GM19238 (cell line): ENCODE measurements at regions not wholly inside any gene's neighbourhood (a gene's known extent, or its start where the extent isn't known, plus 50 kb on each side); places are given as distances from the start of the nearest gene placed in this dataset.
"Not testable (repeated sequence)": the region's sequence is repeated elsewhere in the genome, so short reads cannot be mapped to it uniquely, and the experiment has no call there.

Source experiments
- DNase-seq: peaks from one replicate; pipeline ENCODE4 v3.0.0; 2011; ENCODE audit warnings: low spot score; ENCODE audit not compliant: insufficient read length

- no peak for DNase-seq
These were observed 109.1 kb downstream of the SEPTIN7 start for GRCh38 chr7:35909870-35910357.

GRCh38 chr7:35910621-35911020 lies 109.8 kb downstream of the SEPTIN7 start:
- not testable (repeated sequence) for DNase-seq

- not testable (repeated sequence) for DNase-seq
These were observed 112.5 kb downstream of the SEPTIN7 start for GRCh38 chr7:35913350-35913749.

GRCh38 chr7:35914214-35914613 lies 113.4 kb downstream of the SEPTIN7 start:
- DNase-seq: not testable (repeated sequence)

GRCh38 chr7:35915247-35915955 lies 114.5 kb downstream of the SEPTIN7 start:
- DNase-seq: not testable (repeated sequence)

- DNase-seq: not testable (repeated sequence)
These were observed 117.4 kb downstream of the SEPTIN7 start for GRCh38 chr7:35918217-35918616.

DNA sequence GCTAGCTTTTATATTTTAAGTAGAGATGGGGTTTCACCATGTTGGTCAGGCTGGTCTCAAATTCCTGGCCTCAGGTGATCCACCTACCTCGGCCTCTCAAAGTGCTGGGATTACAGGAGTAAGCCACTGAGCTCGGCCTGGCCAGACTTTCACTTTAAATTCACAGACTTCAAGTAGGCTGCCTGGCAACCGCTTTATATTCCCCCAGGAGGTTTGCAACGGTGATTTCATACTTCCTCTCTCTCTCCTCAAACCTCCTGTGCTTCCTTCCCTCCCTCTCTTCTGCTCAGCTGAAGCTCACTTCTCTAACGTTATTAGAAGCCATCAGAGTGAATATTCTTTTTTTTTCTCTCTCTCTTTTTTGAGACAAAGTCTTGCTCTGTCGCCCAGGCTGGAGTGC lies 118.8 kb downstream of the SEPTIN7 start:
- not testable (repeated sequence) for DNase-seq

GRCh38 chr7:35921338-35921737 lies 120.5 kb downstream of the SEPTIN7 start:
- DNase-seq: not testable (repeated sequence)

- DNase-seq: not testable (repeated sequence)
These were observed 123.8 kb downstream of the SEPTIN7 start for GRCh38 chr7:35924668-35925067.

GRCh38 chr7:35926966-35927365 lies 126.1 kb downstream of the SEPTIN7 start:
- not testable (repeated sequence) for DNase-seq

- not testable (repeated sequence) for DNase-seq
These were observed 130.3 kb downstream of the SEPTIN7 start for GRCh38 chr7:35931134-35931533.

GRCh38 chr7:35931551-35931950 lies 130.7 kb downstream of the SEPTIN7 start:
- not testable (repeated sequence) for DNase-seq

GRCh38 chr7:35940695-35941094 lies 139.8 kb downstream of the SEPTIN7 start:
- not testable (repeated sequence) for DNase-seq

DNA sequence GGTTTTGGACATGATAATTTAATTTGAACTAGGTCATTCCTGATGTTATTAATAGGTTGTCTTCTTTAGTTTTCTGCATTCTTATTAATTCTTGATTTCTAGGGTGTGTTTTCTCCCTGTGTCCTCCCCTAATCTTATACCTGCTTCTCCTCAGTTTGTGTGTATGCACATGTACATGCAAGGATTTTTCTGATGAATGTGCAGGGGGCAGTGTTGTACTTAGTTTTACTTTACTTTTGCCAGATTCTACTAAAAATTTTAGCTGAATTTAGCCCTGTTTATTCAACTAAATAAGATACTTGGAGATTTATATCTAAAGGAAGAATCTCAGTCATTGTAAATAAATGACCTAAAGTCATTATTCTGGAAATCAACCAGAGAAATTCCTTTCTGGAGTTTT lies 144.8 kb downstream of the SEPTIN7 start:
- not testable (repeated sequence) for DNase-seq

- DNase-seq: not testable (repeated sequence)
These were observed 154.9 kb downstream of the SEPTIN7 start for GRCh38 chr7:35955735-35956134.

- DNase-seq: not testable (repeated sequence)
These were observed 156.1 kb downstream of the SEPTIN7 start for GRCh38 chr7:35956988-35957387.

DNA sequence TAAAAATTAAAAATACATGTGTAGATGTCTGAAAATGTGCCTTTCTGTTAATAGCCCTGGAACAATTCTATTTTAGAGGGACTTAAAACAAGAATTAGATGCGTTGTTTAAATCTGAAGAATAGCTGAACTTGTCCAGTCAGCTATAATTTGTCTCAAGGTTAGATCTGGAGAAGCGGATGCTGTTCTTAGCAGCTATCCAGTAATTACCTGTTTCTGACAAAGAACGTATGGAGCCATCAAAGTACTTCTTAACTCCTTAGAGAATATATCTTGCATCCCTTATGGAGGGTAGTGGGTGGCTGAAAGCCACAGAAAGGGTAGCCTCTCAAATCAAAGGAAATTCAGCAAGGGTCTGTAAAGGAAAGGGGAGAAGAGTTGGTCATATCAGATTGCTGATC lies 160.4 kb downstream of the SEPTIN7 start:
- DNase-seq: not testable (repeated sequence)

DNA sequence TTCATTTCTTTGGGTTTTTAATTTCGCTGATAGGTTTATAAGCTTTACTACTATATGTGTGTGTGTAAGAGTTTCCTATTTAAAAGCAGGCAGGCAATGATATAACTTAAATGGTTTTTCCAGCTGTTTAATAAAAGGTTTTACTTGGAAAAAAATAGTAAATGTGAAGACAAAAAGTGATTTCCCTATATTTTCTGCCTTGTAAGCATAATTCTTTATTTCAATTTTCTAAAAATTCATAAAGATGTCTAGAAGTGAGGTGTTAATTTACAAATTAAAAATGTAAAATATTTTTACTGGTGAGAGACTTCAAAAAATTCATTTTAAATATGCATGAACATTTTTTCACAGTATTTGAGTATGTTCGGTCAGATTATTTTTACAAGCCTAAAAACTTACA lies 161.8 kb downstream of the SEPTIN7 start:
- DNase-seq: not testable (repeated sequence)

- DNase-seq: no peak
These were observed 166.7 kb downstream of the SEPTIN7 start for GRCh38 chr7:35967366-35968139.

GRCh38 chr7:35968140-35968940 lies 167.5 kb downstream of the SEPTIN7 start:
- DNase-seq: no peak

GRCh38 chr7:35969066-35969465 lies 168.2 kb downstream of the SEPTIN7 start:
- no peak for DNase-seq
